Mesendoderm (in vitro differentiated cells): ENCODE measurements at regions not wholly inside any gene's neighbourhood (a gene's known extent, or its start where the extent isn't known, plus 50 kb on each side); places are given as distances from the start of the nearest gene placed in this dataset.

Experiments used
- DNase-seq: peaks from one replicate; pipeline ENCODE4 v3.0.0; 2013
- H2AK5ac ChIP-seq: 2 replicates; pipeline ENCODE4 v1.6.1; 2013; ENCODE audit warnings: low read length, inconsistent platforms
- H2BK120ac ChIP-seq: 2 replicates; pipeline ENCODE4 v1.6.1; 2013; ENCODE audit warnings: low read depth, mild to moderate bottlenecking, low read length, moderate library complexity, mixed read lengths
- H2BK15ac ChIP-seq: replicated peaks from 2 replicates; pipeline ENCODE4 v1.6.1; 2013; ENCODE audit warnings: low read depth, mild to moderate bottlenecking, moderate library complexity
- H2BK5ac ChIP-seq: 2 replicates; pipeline ENCODE4 v1.6.1; 2013; ENCODE audit warnings: low read length, inconsistent platforms
- H3K18ac ChIP-seq: 2 replicates; pipeline ENCODE4 v1.6.1; 2013; ENCODE audit warnings: mild to moderate bottlenecking, low read length, mixed read lengths
- H3K23ac ChIP-seq: one replicate; pipeline ENCODE4 v1.6.1; 2013; ENCODE audit warnings: low read length
- H3K27ac ChIP-seq: 2 replicates; pipeline ENCODE4 v1.5.1; 2013; ENCODE audit warnings: low read depth, mild to moderate bottlenecking, inconsistent platforms, low read length, moderate library complexity
- H3K27me3 ChIP-seq: 2 replicates; pipeline ENCODE4 v1.6.1; 2013; ENCODE audit warnings: low read length, control low read depth, mild to moderate bottlenecking, inconsistent platforms; ENCODE audit not compliant: insufficient read depth, poor library complexity
- H3K36me3 ChIP-seq: 2 replicates; pipeline ENCODE4 v1.6.1; 2013; ENCODE audit warnings: low read length, inconsistent platforms; ENCODE audit not compliant: control insufficient read depth, insufficient read depth
- H3K4ac ChIP-seq: one replicate; pipeline ENCODE4 v1.6.1; 2013; ENCODE audit warnings: low read depth, mild to moderate bottlenecking, low read length, moderate library complexity
- H3K4me1 ChIP-seq: 2 replicates; pipeline ENCODE4 v1.6.1; 2013; ENCODE audit warnings: low read depth, low read length, inconsistent platforms; ENCODE audit not compliant: control insufficient read depth
- H3K4me2 ChIP-seq: 2 replicates; pipeline ENCODE4 v1.6.1; 2013; ENCODE audit warnings: low read length
- H3K4me3 ChIP-seq: 2 replicates; pipeline ENCODE4 v1.5.1; 2013; ENCODE audit warnings: mild to moderate bottlenecking, low read length
- H3K56ac ChIP-seq: one replicate; pipeline ENCODE4 v1.6.1; 2013; ENCODE audit warnings: low read length
- H3K79me1 ChIP-seq: 2 replicates; pipeline ENCODE4 v1.6.1; 2013; ENCODE audit warnings: low read length, inconsistent platforms
- H3K79me2 ChIP-seq: 2 replicates; pipeline ENCODE4 v1.6.1; 2013; ENCODE audit warnings: mild to moderate bottlenecking, low read length; ENCODE audit not compliant: control insufficient read depth, insufficient read depth
- H3K9ac ChIP-seq: 2 replicates; pipeline ENCODE4 v1.6.1; 2013; ENCODE audit warnings: low read length, inconsistent platforms
- H4K5ac ChIP-seq: one replicate; pipeline ENCODE4 v1.6.1; 2013; ENCODE audit warnings: low read length
- H4K8ac ChIP-seq: one replicate; pipeline ENCODE4 v1.6.1; 2013; ENCODE audit warnings: low read depth, mild to moderate bottlenecking, control low read depth, low read length, moderate library complexity
- WGBS: extraction: QIAGEN DNeasy Blood & Tissue Kit; methylation state at CpG from one replicate; pipeline ENCODE4 v1.1.7; 2013; ENCODE audit warnings: low lambda C conversion rate, missing lambda C conversion rate; ENCODE audit not compliant: insufficient coverage; ENCODE audit errors: extremely low coverage; 5-methylcytosine and 5-hydroxymethylcytosine counted together

DNA sequence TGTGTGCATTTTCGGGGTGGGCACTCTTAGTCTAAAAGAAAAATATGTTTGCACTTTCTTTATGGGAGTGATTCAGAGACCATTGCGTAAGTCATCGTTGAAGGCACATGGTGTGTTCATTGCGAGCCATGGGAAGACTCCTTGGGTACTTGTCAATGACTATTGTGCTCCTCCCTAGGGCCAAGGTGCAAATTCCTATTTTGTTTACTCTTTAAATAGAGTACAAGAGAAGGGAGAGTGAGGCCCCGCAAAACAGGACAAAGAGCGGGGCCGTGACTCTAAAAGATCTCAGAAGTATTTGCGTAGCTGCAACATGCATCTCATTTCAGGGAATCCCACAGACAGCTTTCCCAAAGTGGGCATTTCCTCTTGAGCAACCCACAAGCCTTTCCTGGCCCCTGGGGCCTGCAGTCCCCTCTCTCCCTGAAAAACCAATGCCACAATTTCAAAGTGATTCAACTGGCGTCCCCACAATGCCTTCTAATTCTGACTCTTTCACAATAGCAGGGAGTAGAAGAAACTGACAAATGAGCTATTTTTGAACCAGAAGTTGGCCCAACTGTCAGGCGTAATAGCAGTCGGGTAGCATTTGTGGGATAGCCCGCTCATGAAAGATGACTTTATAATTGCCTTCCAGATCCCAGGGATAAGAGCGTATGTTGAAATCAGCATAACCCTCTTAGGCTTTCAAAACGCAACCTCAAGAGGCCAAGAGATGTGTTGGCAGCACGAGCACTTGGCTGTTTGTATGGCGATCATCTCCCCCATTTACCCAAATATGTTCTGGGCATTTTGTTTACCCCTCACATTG, 277.9 kb upstream of the BMP2 start:
- H3K56ac ChIP-seq: no peak overlapping the region
- no peak overlapping the region for H3K18ac ChIP-seq
- H3K36me3 ChIP-seq: no peaks in the 10 kb centered on the region
- no peak overlapping the region for H2BK15ac ChIP-seq
- no peaks in the 10 kb centered on the region for H3K27me3 ChIP-seq
- no peaks in the 10 kb centered on the region for H3K4me1 ChIP-seq
- DNase-seq: no peak
- no peak overlapping the region for H2BK120ac ChIP-seq
- no CpG with 5 or more reads among the region's 16 CpGs for WGBS
- H3K79me1 ChIP-seq: no peaks in the 10 kb centered on the region
- H3K23ac ChIP-seq: no peak overlapping the region
- no peak overlapping the region for H4K5ac ChIP-seq
- H3K9ac ChIP-seq: no peak overlapping the region
- H3K79me2 ChIP-seq: no peaks in the 10 kb centered on the region
- H3K4me3 ChIP-seq: no peak overlapping the region
- H3K27ac ChIP-seq: no peak overlapping the region
- no peak overlapping the region for H3K4me2 ChIP-seq
- no peak overlapping the region for H4K8ac ChIP-seq
- H2BK5ac ChIP-seq: no peak overlapping the region
- H3K4ac ChIP-seq: no peak overlapping the region
- no peak overlapping the region for H2AK5ac ChIP-seq

DNA sequence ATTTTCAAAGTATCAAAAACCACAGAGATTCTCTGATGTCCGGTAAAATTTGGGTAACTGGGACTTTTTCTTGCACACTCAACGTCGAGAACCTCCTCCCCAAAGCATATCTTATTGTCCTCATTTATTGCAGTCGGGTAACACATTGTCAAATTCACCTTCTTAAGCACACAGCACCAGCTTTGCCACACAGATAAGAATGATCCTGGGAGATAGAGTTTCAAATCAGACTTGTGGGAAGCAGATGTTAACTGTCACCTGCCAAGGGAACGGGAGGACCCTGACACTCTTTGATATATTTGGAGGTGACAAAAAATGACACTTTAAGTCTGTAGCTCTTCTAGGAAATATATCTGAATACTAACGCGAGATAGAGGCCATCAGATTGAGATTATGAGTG, 282.1 kb upstream of the BMP2 start:
- no peak overlapping the region for H3K4me3 ChIP-seq
- H2AK5ac ChIP-seq: no peak overlapping the region
- H3K36me3 ChIP-seq: no peaks in the 10 kb centered on the region
- no peak overlapping the region for H2BK5ac ChIP-seq
- no peak overlapping the region for H2BK15ac ChIP-seq
- DNase-seq: no peak
- H3K4me2 ChIP-seq: no peak overlapping the region
- no peaks in the 10 kb centered on the region for H3K27me3 ChIP-seq
- H3K27ac ChIP-seq: no peak overlapping the region
- H4K8ac ChIP-seq: no peak overlapping the region
- H4K5ac ChIP-seq: no peak overlapping the region
- H3K56ac ChIP-seq: no peak overlapping the region
- H2BK120ac ChIP-seq: no peak overlapping the region
- H3K23ac ChIP-seq: no peak overlapping the region
- H3K79me2 ChIP-seq: no peaks in the 10 kb centered on the region
- H3K4ac ChIP-seq: no peak overlapping the region
- no peaks in the 10 kb centered on the region for H3K4me1 ChIP-seq
- H3K9ac ChIP-seq: no peak overlapping the region
- no peak overlapping the region for H3K18ac ChIP-seq
- WGBS: no CpG with 5 or more reads among the region's 7 CpGs
- no peaks in the 10 kb centered on the region for H3K79me1 ChIP-seq

DNA sequence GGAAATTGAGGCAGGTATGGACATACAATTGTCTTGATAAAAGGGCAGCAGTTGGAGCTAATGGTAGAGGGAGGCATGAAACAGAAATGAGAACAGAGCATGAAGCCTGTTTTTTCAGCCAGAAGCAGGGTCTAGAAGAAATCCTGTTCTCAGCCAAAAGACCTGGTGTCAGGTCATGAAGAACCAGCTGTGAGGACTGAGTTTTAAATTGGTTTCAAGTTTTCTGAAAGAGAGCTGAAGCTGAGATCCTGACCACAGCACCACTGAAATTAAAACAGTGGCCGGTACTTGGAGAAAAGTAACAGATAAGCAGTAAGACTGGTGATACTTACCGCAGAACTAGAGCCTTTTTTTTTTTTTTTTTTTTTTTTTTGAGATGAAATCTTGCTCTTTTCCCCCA, 283.8 kb upstream of the BMP2 start:
- no peak overlapping the region for H3K18ac ChIP-seq
- H2BK15ac ChIP-seq: no peak overlapping the region
- H3K36me3 ChIP-seq: no peaks in the 10 kb centered on the region
- H3K4me2 ChIP-seq: no peak overlapping the region
- H4K8ac ChIP-seq: no peak overlapping the region
- no peak overlapping the region for H3K4me3 ChIP-seq
- no peak overlapping the region for H4K5ac ChIP-seq
- no peak overlapping the region for H3K27ac ChIP-seq
- no peaks in the 10 kb centered on the region for H3K4me1 ChIP-seq
- H3K79me2 ChIP-seq: no peaks in the 10 kb centered on the region
- H3K79me1 ChIP-seq: no peaks in the 10 kb centered on the region
- H3K23ac ChIP-seq: no peak overlapping the region
- no peak overlapping the region for H2BK120ac ChIP-seq
- no peak overlapping the region for H3K56ac ChIP-seq
- no peak overlapping the region for H3K9ac ChIP-seq
- no peak for DNase-seq
- no CpG with 5 or more reads among the region's 2 CpGs for WGBS
- no peak overlapping the region for H2AK5ac ChIP-seq
- H2BK5ac ChIP-seq: no peak overlapping the region
- no peak overlapping the region for H3K4ac ChIP-seq
- H3K27me3 ChIP-seq: no peaks in the 10 kb centered on the region

DNA sequence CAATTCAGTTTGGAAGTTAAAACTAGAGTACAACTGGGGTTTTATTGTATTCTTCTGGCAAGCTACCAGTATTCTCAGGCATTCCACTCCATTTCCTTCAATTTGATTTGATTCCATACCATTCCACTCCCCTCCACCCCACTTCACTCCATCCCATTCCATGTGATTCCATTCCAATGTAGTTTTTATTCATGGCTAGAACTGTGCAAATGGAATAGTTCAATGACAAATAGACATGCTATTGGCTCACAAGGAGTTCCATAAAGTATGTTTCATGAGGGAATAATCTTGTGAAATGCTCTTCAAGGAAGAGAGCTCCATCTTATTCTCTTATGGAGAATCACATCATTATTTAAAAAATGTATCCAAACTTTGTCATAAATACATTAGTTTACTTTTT, 285.0 kb upstream of the BMP2 start:
- no peak overlapping the region for H2BK120ac ChIP-seq

DNA sequence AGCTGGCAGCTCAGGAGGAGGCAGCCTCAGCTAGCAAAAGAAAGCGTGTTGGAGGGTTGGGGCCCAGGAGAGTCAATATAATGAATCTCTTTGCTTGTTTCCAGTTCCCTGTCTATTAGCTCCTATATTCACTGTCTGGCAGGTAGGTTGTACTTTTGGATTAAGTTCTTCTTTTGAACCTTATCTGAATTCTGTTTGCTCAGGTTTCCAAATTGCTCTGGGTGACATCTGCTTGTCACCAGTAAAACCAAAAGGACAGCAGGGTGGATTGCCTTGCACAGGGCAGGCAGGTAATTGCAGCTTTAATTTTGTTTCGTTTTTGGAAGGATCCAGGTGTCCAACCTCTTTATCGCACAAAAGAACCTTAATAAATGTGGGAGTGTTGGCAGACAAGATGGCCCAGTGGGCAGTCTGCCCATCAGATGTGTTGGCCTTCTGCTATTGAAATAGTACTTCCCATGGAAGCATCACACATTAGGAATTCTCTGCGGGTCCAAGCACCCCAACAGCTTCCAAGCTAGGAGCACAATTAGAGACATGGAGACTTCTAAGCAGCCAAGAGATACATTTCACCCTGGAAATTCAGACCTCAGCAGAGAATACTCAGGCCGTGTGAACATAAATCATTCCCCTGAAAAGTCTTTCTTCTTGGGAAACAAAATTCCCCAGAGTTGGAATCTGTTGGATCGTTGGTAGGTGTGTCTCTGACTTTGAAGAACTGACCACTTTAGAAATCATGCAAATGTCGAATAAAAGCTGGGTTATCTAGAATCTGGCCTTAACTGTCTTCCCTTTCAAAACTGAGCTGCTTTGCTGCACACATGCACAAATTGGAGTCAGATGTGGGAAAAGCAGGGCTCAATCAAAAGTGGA, 286.9 kb upstream of the BMP2 start:
- Histone ChIP-seq H4K8ac (peak overlapping the region; percentile 28), H3K9ac (no peak overlapping the region), H2BK120ac (no peak overlapping the region), H3K4me3 (no peak overlapping the region), H3K27ac (no peak overlapping the region), H2BK5ac (no peak overlapping the region), H3K23ac (no peak overlapping the region), H3K79me1 (no peaks in the 10 kb centered on the region), H4K5ac (no peak overlapping the region), H2AK5ac (no peak overlapping the region), H3K4me2 (no peak overlapping the region), H3K4me1 (no peaks in the 10 kb centered on the region), H3K27me3 (no peaks in the 10 kb centered on the region), H3K18ac (no peak overlapping the region), H3K79me2 (no peaks in the 10 kb centered on the region), H3K56ac (no peak overlapping the region), H3K36me3 (no peaks in the 10 kb centered on the region), H2BK15ac (no peak overlapping the region), H3K4ac (no peak overlapping the region)
- no peak for DNase-seq
- WGBS: no CpG with 5 or more reads among the region's 7 CpGs

More for the DNA sequence above, 285.0 kb upstream of the BMP2 start:
- H4K5ac ChIP-seq: no peak overlapping the region
- H3K9ac ChIP-seq: no peak overlapping the region
- H3K79me2 ChIP-seq: no peaks in the 10 kb centered on the region
- no peak overlapping the region for H2AK5ac ChIP-seq
- no peak overlapping the region for H3K56ac ChIP-seq
- no peak overlapping the region for H3K23ac ChIP-seq
- H3K27me3 ChIP-seq: no peaks in the 10 kb centered on the region
- no peak overlapping the region for H4K8ac ChIP-seq
- no peak for DNase-seq
- no peak overlapping the region for H2BK5ac ChIP-seq
- no peak overlapping the region for H3K4me3 ChIP-seq
- H3K4me2 ChIP-seq: no peak overlapping the region
- H2BK15ac ChIP-seq: no peak overlapping the region
- H3K36me3 ChIP-seq: no peaks in the 10 kb centered on the region
- no peak overlapping the region for H3K27ac ChIP-seq
- no peaks in the 10 kb centered on the region for H3K79me1 ChIP-seq
- H3K18ac ChIP-seq: no peak overlapping the region
- no peak overlapping the region for H3K4ac ChIP-seq
- no peaks in the 10 kb centered on the region for H3K4me1 ChIP-seq
